Pancreas (tissue), 10 donors: ENCODE measurements at regions not wholly inside any gene's neighbourhood (a gene's known extent, or its start where the extent isn't known, plus 50 kb on each side); places are given as distances from the start of the nearest gene placed in this dataset.

Experiments
- ATAC-seq, 4 donors: fragments of 200-7000 bp; cut with Tn5 transposase; one replicate each; pipeline versions ENCODE4 v1.8.0 to v1.9.1; 2020; ENCODE audit warnings: mild to moderate bottlenecking in 4 of 4, moderate library complexity in 4 of 4
- DNase-seq, 6 donors: peaks; one replicate each; pipeline ENCODE4 v3.0.0-alpha.2; 2020
- FAIRE-seq: peaks from 2 replicates; lab custom pipeline; 2012; peaks lifted over from hg19 to GRCh38; lab: Jason Lieb, UNC
- H3K27ac ChIP-seq, 4 donors: fragments of 200-600 bp; sonication (generic); 1 replicate in 3 of 4; 2 replicates in 1 of 4; pipeline versions ENCODE4 v1.5.0 to v1.8.0; 2020
- H3K27me3 ChIP-seq, 4 donors: fragments of 200-600 bp; one replicate each; pipeline ENCODE4 v1.8.0; 2021
- H3K36me3 ChIP-seq, 3 donors: fragments of 200-600 bp; sonication (generic) in 1 of 3; one replicate each; pipeline versions ENCODE4 v1.5.0 to v1.8.0; 2020 to 2021
- H3K4me1 ChIP-seq, 3 donors: fragments of 200-600 bp; one replicate each; pipeline ENCODE4 v1.8.0; 2021
- H3K4me3 ChIP-seq, 4 donors: fragments of 200-600 bp; sonication (generic) in 2 of 4; one replicate each; pipeline versions ENCODE4 v1.5.0 to v1.8.0; 2020 to 2021
- H3K9me3 ChIP-seq, 4 donors: fragments of 200-600 bp; one replicate each; pipeline ENCODE4 v1.8.0; 2021
- WGBS, 2 donors: extraction: QIAGEN DNeasy Blood & Tissue Kit; methylation state at CpG; one replicate each; pipeline ENCODE4 v1.1.7; 2013; 5-methylcytosine and 5-hydroxymethylcytosine counted together
- intact Hi-C, 3 donors: fragments of 100-400 bp; cut with DNase I; formaldehyde crosslinking; loops; one replicate each; pipeline versions ENCODE4 v1.11.1 to v1.14.2; 2022
- TF ChIP-seq, protein P1 (sequence below), 4 donors: fragments of 200-600 bp; sonication (generic) in 3 of 4; IDR thresholded peaks; one replicate each; pipeline versions ENCODE4 v1.5.0 to v1.8.0; 2021; ENCODE audit warnings: antibody characterized with exemption in 4 of 4
- donor health status: healthy with polysubstance abuse.
- donor health status: DM: no; HTN: no; CAD: no; lungs with moderate emphysema.
- donor health status: DM: no; HTN: no; CAD: no.
- donor health status: control.
- donor health status: control.
- donor health status: Bipolar disorder and iron deficiency.
- donor health status: DM: yes; HTN: yes; CAD: no.
- donor health status: DM: no; HTN: no; CAD: no.
- donor health status: DM: no; HTN: no; CAD: no.
- donor health status: DM: yes; HTN: yes; CAD: no.

DNA sequence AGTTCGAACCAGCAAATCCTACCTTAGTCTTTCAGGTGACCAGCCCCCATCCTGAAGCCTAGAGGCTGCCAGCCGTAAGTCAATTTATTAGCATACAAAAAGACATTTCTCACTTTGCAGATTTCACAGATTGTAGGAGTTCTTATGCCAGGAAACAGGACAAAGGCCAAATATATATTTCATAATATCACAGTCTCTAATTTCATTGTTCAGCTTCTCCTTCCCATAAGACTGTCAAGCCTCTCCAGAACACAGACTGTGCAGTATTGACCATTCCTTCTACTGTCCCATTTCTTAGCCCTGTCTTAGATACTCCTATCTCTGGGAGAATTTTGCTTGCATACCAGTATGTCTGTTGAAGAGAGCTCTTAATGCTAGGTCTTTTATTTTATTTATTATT lies 89.2 kb upstream of the RESF1 start:
- ATAC-seq = peak in 1 of 4 donors; percentile 32
- FAIRE-seq = no peak
- intact Hi-C loops = no loop called here

DNA sequence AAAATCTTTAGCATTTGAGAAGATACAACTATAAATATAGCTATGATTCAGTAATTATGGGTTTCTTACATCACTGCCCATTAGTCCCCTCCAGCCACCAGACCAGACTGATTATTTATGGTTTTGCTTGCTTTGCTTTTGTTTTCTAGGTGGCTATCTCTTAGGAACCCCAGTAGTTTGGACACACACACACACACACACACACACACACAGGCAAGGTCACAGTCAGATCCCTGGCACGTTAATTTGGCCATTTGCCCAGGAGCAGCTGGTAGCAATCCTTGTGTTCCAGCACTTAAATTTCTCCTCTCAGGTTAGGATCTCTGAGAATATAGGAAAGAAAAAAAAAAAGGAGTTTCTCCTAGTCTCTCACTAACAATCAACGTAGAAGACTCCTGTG lies 90.2 kb upstream of the RESF1 start:
- TF ChIP-seq, protein P1, sequence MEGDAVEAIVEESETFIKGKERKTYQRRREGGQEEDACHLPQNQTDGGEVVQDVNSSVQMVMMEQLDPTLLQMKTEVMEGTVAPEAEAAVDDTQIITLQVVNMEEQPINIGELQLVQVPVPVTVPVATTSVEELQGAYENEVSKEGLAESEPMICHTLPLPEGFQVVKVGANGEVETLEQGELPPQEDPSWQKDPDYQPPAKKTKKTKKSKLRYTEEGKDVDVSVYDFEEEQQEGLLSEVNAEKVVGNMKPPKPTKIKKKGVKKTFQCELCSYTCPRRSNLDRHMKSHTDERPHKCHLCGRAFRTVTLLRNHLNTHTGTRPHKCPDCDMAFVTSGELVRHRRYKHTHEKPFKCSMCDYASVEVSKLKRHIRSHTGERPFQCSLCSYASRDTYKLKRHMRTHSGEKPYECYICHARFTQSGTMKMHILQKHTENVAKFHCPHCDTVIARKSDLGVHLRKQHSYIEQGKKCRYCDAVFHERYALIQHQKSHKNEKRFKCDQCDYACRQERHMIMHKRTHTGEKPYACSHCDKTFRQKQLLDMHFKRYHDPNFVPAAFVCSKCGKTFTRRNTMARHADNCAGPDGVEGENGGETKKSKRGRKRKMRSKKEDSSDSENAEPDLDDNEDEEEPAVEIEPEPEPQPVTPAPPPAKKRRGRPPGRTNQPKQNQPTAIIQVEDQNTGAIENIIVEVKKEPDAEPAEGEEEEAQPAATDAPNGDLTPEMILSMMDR (IDR thresholded peaks at IDR 0.05) = no peak
- no peak overlapping the region for H3K4me3 ChIP-seq
- H3K4me1 ChIP-seq = peaks cover 0 to 6% (median 3%) of the 10 kb centered on the region in 3 donors
- DNase-seq (peak; percentile 68 to 88 (median 86)), ATAC-seq (peak; percentile 88 to 98 (median 93)), FAIRE-seq (no peak)
- 3 to 7% methylated on average over 2 of the region's 2 CpGs for WGBS, 2 donors
- intact Hi-C loops = no loop called here
- H3K27me3 ChIP-seq = no peaks in the 10 kb centered on the region
- H3K9me3 ChIP-seq = no peaks in the 10 kb centered on the region
- H3K36me3 ChIP-seq = no peaks in the 10 kb centered on the region
- no peak overlapping the region for H3K27ac ChIP-seq

More for the DNA sequence above, 89.2 kb upstream of the RESF1 start:
- Histone ChIP-seq H3K4me3 (no peak overlapping the region), H3K27me3 (no peaks in the 10 kb centered on the region), H3K36me3 (no peaks in the 10 kb centered on the region), H3K27ac (no peak overlapping the region), H3K4me1 (peaks cover 0 to 6% (median 3%) of the 10 kb centered on the region in 3 donors), H3K9me3 (no peaks in the 10 kb centered on the region)
- WGBS, 2 donors = 84 to 85% methylated on average over 2 of the region's 2 CpGs
- TF ChIP-seq, protein P1 (IDR thresholded peaks at IDR 0.05) = no peak
- DNase-seq = no peak

DNA sequence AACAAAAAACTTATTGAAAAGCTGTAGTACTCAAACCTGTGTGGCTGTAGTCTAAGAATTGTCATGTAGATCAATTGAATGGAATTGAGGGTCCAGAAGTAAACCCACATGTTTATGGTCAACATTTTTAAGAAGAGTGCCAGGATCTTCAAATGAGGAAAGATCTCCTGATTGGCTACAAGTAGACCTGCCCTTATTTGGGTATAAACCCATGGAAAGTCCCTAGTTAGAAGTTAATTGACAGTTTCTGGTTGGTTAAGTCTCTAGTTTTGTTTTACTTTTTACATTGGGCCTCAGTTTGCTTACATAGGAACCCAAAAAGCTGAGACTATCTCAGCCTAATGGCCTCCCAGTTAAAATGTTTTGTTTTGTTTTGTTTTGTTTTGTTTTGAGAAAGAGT lies 91.9 kb upstream of the RESF1 start:
- TF ChIP-seq, protein P1 (IDR thresholded peaks at IDR 0.05) = no peak

DNA sequence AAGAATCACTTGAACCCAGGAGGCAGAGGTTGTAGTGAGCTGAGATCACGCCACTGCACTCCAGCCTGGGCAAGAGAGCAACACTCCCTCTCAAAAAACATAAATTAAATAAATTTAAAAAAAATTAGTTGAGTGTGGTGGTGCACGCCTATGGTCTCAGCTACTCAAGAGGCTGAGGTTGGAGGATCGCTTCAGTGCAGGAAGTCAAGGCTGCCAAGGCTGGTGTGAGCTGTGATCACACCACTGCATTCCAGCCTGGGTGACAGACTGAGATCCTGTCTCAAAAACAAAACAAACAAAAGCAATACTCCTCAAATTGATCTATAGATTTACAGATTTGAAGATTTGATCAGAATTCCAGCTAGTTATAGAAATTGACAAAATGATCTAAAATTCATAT lies 92.7 kb upstream of the RESF1 start:
- Histone ChIP-seq H3K27me3 (no peaks in the 10 kb centered on the region), H3K27ac (no peak overlapping the region), H3K36me3 (no peaks in the 10 kb centered on the region), H3K4me1 (peaks cover 0 to 6% (median 3%) of the 10 kb centered on the region in 3 donors), H3K4me3 (no peak overlapping the region), H3K9me3 (no peaks in the 10 kb centered on the region)
- FAIRE-seq (no peak), DNase-seq (no peak), ATAC-seq (no peak)
- WGBS, 2 donors = 95% methylated on average over 3 of the region's 3 CpGs
- intact Hi-C loops = no loop called here
- TF ChIP-seq, protein P1 (IDR thresholded peaks at IDR 0.05) = no peak

More for the DNA sequence above, 91.9 kb upstream of the RESF1 start:
- no peak for DNase-seq
- ATAC-seq = no peak
- Histone ChIP-seq H3K36me3 (no peaks in the 10 kb centered on the region), H3K4me3 (no peak overlapping the region), H3K27me3 (no peaks in the 10 kb centered on the region), H3K27ac (no peak overlapping the region), H3K9me3 (no peaks in the 10 kb centered on the region), H3K4me1 (peaks cover 0 to 6% (median 3%) of the 10 kb centered on the region in 3 donors)
- intact Hi-C loops = no loop called here
- no peak for FAIRE-seq

DNA sequence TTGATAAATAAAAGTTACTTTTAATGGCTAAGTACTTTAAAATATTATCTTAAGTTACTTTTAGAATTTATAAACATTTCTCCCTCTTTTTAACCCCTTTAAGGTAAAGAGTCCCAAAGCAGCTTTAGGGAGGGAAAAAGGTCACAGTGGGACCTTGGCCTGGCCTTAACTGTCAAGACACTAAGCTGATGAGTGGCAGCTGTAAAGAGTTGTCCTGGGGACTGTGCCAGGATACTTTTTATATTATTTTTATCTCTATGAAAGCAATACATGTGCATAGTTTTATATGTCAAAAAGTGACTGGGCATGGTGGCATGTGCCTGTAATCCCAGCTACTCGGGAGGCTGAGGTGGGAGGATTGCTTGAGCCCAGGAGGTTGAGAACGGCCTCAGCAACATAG lies 94.2 kb upstream of the RESF1 start:
- Histone ChIP-seq H3K27ac (no peak overlapping the region), H3K36me3 (no peaks in the 10 kb centered on the region), H3K4me1 (peaks cover 0 to 6% (median 3%) of the 10 kb centered on the region in 3 donors), H3K9me3 (no peaks in the 10 kb centered on the region), H3K4me3 (no peak overlapping the region), H3K27me3 (no peaks in the 10 kb centered on the region)
- ATAC-seq (no peak), FAIRE-seq (no peak), DNase-seq (no peak)
- TF ChIP-seq, protein P1 (IDR thresholded peaks at IDR 0.05) = no peak
- intact Hi-C loops = no loop called here
- 65 to 86% methylated on average over 2 of the region's 2 CpGs for WGBS, 2 donors
